Activated T-cell treated with anti-CD3 and anti-CD28 coated beads, Interleukin-2, amount 50 U/mL, for 48 hours (primary cell): ENCODE measurements at regions not wholly inside any gene's neighbourhood (a gene's known extent, or its start where the extent isn't known, plus 50 kb on each side); places are given as distances from the start of the nearest gene placed in this dataset.

Experiments
- DNase-seq, 2 experiments: peaks; one replicate each; pipeline ENCODE4 v3.0.0-alpha.2; 2020

DNA sequence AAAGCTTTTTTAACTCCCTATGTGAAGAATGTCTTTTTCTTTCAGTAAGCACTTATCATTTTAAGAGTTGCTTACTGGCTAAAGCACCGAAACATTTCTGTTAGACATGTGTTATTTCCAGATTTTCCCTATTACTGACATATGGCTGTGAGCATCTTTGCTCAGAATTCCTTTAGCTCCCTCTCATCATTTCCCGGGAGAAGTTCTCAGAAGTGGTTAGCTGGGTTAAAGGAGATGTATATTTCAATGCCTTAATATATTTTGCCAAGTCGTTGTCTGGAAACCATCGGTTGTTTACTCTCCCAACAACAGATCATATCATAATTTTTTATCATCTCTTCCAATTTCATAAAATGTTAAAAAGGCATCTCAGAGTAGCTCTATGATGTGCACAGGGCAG is 396.5 kb downstream of the OCA2 start:
- no peak for DNase-seq

DNA sequence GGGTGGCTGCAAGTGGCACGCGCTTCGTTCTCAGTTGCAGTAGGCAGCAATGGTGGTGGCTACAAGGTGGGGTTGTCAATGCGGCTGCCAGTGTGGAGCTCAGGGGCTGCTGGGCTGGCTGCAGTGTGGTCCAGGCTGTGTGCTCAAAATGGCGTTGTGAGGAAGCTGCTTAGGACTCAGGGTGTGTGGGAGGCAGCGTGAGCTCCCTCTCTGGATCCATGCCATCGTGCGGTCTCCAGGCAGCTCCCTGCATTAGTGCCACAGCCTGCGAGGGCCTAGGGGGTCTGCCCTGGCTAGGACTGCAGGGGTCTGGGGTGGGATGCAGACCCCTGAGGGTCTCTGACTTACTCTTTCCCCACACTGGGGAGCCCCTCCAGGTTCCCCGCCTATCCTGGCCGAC is 397.2 kb downstream of the OCA2 start:
- no peak for DNase-seq

DNA sequence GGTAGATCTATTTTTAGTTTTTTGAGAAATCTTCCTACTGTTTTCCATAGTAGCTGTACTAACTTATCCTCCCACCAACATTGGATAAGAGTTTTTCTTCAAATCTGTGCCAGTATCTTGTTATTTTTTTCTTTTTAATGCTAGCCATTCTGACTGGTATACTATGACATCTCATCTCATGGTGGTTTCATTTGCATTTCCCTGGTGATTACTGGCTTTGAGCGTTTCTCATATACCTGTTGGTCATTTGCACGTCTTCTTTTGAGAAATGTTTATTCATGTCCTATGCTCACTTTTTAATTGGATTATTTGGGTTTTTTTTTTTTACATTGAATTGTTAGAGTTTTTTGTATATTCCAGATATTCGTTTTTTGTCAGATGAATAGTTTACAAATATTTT is 398.1 kb downstream of the OCA2 start:
- DNase-seq = no peak

DNA sequence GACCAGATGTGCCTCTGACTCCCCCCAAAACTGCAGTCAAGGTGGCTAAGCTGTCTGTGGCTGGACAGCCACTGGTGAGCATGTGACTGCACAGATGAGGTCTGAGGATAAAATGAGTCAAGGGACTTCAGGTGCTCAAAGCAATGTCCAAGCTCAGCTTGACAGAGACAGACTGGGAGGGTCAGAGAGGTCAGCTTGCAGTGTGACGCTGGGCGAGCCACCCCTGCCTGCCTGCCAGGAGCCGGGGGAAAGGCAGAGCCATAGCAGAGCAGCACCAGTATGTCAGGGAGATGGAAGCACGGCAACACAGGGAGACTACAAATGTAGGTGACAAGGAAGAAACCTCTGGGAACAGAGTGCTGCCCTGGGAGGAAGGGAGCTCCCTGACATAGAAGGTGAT is 399.4 kb downstream of the OCA2 start:
- no peak for DNase-seq

DNA sequence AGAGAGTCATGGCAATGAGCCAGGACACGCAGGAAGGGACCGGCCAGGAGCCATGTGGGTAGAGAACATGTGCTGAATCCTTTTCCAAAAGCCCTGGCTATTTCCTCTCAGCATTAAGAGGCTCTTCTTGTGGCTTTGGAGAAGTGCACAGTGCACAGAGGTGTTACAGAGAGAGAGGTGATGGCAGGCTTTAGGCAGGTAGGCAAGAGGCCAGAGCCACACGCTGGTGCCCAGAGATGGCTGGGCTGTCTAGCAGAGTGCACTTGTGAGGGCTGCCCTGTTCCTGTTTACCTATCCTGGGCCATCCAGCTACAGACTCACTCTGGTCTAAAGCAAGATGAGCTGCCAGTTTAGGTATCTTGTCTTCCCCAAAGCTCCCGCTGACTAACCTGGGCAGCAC is 402.6 kb downstream of the OCA2 start:
- no peak for DNase-seq

DNA sequence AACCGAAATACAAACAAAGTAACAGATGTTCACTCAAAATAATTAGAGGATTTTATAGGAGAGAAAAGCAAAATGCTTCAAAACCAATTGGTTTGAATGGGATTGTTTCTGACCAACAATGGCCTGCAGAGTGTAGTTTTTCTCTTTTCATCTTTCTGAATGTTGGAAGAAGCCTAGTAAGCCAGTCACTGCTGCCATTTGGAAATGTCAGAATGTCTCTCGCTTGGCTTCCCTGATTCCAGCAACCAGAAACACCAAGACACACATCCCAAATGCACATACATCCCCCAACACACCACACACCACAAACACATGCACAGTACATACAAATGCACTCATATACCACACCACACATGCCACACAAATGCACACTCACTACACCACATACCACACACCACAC is 403.4 kb downstream of the OCA2 start:
- DNase-seq = no peak

DNA sequence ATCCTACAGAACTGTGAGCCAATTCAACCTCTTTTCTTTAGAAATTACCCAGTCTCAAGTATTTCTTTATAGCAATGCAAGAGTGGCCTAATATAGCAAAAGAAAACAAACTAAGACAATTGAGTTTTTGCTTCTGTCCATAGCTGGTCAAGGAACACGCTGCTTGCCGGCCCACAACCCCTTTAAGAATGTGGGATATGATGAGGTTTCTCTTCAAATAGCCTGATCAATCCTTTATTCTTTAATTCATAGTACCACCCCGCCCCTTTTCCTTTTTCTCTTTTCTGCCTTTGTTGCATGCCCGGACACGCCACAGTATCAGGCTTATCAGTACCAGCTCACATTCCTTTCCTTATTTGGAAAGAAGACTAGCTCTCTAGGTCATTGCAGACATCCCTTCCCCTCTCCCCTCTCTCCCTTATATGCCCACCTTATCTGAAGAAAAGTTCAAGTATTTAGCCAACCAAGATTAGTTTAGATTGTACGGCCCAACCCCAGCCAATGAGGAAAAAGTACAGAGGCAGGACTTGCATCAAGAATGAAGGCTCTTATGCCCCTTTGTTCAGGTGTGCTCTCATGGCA is 404.5 kb downstream of the OCA2 start:
- DNase-seq = no peak

DNA sequence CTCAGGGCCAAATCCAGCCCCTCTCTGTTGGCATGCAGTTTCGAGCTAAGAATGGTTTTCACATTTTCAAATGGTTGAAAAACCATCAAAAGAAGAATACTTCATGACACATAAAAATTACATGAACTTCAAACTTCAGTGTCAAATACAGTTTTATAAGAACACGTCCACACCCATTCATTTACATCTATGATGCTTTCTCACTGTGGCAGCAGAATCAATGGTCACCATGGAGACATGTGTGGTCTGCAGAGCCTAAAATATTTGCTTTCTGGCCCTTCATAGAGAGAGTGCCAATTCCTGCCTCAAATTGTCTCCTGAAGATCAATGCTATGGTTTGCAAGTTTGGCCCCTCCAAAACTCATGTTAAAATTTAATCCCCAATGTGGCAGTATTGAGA is 405.8 kb downstream of the OCA2 start:
- DNase-seq = no peak

DNA sequence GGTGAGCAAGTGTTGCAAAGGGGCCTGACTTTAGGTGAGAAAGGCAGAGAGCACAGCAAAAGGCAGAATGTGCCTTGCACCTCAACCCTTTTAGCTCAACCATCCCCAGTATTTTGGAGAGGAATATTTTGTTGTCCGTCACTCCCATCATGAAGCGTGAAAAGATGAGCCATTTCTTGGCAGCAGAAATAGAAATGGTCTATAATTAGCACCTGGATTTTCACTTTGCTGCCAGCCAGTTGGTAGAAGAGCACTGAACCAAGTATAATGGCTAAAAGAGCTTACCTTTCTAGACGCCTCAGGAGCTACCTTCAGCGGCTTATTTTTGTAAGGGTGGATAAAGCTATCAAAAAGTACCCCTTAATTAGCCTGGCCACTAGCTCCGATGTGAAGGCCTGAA is 406.7 kb downstream of the OCA2 start:
- no peak for DNase-seq

DNA sequence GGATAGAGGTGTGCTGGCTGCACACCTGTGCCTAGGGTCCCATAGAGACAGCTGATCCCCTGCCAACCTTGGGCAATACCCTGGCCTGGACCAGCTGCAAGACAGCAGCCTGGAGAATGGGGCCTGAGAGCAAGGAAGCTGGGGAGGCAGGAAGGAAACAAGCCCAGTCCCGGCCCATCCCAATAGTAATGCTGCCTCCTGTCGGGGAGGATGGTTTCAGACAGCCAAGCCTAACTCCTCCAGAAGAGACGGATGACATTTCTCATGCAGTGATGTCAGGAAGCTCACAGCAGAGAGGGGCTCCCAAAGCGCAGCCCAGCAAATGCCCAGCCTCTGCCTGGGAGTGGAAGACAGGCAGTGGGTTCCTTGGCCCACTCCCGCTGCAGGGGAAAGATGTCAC is 408.8 kb downstream of the OCA2 start:
- DNase-seq = no peak

DNA sequence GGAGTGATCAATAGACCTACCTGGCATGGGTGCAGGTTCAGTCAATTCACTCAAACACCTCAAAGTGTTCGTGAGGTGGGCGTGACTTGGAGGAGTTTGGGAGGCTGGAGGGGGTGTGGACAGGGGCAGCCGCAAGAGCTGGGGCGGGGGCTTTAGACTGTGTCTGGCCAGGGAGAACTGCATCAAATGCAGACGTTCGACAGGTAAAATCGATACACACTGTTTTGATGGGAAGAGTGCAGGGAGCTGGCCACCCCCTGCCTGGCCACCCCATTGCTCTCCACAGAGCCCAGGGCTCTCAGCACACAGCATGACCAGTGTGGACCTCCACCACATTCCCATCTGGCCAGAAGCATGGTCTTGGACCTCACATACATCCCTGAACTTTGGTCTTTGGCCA is 412.1 kb downstream of the OCA2 start:
- DNase-seq = no peak

DNA sequence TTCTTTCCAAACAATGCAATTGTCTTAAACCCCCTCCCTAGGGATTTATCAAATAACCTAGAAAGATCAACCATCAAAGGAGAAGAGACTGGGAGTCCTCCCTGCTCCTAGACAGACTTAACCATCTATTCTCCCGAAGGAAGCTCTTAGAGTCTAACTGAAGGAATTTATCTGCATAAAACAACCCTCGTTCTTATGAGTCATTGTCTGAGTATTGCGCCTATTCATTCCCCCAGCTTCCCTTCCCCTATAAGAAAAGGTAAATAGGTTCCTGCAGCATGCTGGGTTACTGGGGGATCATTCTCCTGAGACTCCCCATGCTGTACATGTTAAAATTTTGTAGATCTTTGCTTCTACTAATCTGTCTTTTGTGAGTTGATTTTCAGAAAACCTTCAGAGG is 412.7 kb downstream of the OCA2 start:
- DNase-seq = no peak

DNA sequence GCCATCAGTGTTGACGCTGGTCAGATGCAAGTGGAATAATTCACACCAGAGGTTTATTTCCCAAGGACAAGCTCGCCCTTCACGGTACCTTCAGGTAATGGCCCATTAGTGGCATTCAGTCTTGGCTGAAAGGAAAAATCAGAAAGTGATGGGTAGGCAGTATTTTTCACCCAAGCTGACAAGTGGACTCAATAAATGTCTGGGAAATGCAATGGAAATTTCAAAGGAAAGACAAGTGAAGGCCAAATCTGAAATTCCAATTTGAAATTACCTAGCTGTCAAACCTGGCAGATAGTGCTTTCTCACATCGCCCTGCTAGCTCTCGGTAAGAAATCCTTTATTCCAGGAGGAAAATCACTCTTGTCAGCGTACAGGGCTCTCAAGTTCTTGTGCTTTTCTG is 413.5 kb downstream of the OCA2 start:
- no peak for DNase-seq

DNA sequence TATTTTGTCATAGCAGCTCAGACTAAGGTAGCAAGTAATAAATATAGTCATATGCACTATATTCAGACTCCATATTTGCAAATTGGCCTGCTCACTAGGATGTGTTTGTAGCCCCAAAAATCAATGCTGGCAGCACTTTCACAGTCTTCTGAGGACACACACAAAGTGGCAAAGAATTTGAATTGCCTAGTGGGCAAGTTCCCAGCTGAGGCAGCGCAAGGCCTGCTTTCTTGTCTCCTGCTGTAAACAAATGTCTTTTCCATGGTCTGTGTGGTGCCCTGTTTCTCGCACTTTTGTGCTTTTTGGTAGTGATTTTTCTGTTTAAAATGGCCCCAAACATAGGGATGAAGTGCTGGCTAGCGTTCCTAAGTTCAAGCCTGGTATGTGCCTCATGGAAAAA is 416.0 kb downstream of the OCA2 start:
- DNase-seq = no peak

DNA sequence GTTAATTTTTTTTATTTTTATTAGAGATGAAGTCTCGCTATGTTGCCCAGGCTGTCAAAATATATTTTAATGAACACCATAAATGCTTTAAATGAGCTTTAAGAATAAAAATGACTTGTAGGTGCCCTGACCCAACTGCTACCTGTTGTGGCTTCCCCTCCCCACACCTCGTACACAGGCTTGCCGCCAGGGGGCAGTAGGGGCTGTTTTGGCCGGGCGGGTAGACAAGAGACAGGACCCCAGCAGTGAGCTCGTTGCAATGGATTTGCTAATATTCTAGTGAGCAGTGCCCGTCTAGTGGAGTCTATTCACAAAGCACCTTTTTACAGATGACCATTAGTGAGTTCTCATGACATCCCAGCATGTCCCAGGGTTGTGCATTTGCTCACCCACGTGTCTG is 418.1 kb downstream of the OCA2 start:
- peak; percentile 43 to 48 for DNase-seq

DNA sequence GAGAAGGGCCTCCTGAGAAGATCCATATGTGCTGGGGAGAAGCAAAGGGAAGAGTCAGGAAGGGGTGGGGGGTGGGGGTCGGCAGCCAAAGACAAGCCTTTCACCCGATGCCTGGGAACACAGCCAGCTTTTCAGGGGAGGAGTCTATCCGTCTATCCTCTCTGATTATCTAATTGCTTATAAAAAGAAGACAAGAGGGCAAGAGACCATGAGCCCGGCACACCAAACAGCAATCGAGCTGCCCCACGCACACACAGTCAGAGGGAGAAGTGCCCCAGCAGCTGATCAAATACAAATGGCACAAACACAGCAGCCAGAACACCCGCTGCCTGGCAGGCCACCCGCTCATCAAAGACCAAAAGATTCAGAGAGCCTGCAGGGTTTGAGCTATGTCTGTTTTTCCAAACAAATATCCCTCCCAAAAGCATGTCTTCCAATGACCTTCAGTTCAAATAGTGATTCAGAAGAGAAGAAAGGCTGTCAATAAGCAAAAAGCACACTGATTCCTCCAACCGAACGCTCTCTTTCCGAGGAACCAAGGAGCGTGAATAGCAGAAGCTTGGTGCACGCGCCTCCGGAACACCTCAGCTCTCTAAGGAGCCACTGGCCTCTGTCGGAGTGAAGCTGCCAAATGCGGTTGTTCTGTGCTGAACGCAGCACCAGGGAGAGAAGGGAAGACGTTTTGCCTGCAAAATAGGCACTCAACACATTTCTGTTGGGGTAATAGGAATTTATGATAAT is 419.2 kb downstream of the OCA2 start:
- no peak for DNase-seq

DNA sequence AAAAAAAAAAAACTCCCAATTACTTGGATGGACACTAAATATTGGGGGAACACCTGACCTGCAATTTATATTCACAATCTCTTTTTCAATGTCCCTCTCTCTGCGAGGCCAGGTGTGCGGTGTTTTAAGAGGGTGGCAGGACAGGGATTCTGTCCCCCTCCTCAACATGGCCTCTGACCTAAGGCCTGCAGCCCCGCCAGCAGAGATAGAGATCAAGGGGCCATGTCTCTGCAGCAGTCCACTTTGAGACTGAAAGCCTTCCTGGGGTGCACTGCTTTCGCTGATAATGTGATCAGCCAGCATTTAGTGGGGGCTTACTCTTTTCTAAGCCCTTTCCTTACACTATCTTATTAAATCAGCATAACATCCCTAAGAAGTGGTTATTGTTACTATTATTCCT is 419.9 kb downstream of the OCA2 start:
- DNase-seq = no peak

DNA sequence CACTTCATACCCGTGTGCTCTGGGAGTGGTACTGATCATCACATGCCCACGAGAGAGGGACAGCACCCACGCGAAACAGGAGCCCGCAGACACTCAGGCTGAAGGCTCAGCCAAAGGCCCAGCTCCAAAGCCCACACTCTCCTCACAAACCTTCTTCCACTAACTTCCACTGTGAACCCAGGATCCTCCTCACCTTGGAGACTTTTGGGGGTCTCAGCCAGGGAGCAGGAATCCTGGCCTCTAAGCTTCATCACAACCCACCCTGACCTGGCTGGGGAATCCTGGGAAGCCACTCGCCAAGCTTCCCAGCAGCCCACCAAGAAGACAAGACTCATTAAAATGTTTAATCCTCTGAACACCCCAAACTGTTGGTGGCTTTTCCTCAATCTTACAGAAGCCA is 421.2 kb downstream of the OCA2 start:
- DNase-seq = no peak

DNA sequence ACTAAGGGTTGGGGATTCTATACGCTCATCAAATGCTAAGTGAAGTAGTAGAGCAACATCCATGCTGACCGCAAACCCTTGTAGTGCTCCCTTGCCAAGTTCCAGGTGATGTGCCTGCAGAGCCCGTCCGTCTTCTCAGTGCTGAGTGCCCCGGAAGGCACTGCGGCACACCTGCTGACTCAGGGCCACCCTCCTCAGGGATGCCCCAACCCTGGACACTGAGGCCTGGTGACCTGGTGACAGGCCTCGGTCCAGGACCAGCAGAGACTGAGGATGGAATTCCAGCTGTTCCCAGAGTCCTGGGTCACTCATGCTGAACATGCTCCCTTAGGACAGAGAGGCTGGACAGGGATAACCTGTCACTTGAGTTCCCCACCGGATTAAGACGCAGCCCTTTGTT is 422.5 kb downstream of the OCA2 start:
- DNase-seq = no peak

DNA sequence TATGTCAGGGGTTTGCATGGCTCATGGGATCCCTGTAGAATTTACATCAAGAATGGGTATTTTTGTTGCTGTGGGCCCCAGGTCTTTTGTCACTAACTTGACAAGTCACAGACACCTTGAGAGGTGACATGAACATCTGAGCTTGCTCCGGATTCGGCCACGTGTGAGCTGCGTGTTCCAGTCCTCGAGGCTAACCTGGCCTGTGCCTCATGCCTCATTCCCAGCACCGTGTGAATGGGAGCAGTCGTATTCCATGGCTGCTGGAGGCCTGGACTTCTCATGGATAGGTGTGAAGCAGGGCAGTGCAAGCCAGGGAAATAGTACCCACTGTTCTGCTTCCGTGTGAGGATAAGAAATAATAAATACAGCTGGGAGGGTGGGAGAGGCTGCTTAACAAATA is 423.5 kb downstream of the OCA2 start:
- no peak for DNase-seq

DNA sequence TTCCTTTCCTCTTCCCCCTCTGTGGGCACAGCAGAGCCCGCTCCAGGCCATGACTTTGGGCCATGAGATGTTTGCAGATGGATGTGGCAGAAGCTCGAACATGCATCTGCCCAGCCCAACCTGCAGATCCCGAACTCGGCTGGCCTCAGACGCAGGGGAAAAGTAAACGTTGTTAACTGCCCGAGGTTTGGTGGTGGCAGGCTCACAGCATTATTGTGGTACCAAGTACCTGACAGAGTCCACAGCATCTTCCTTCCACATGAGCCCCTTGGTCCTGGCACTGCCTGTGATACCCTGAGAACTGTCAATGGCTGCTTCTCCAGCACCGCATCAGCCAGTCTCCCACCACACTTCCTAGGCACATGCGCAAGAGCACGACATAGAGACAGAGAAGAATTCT is 424.3 kb downstream of the OCA2 start:
- no peak for DNase-seq

DNA sequence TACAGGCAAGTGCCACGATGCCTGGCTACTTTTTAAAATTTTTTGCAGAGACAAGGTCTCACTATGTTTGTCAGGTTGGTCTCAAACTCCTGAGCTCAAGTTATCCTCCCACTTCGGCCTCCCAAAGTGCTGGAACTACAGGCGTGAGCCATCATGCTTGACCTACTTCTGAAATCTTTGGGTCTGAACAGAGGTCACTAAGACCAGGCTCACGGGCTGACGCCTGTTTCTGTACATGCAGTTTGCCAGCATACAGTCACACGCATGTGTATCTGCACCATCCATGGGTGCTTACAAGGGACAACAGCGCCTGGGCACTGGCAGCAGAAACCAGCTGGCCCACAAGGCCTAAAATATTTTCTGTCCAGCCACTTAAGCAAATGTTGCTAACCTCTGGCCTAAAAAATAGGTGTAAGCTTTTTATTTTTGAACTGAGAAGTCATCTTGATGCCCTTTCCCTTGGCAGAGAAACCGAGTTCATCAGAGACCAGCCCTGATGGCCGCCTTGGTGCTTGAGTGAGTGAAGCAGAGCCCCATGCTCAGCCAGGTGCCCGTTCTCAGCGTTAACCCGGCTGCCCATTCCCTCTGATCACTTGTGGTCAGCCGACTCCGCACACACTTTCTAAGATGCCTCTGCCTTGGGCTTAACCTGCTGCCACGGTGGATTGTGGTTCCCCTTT is 425.2 kb downstream of the OCA2 start:
- no peak for DNase-seq

DNA sequence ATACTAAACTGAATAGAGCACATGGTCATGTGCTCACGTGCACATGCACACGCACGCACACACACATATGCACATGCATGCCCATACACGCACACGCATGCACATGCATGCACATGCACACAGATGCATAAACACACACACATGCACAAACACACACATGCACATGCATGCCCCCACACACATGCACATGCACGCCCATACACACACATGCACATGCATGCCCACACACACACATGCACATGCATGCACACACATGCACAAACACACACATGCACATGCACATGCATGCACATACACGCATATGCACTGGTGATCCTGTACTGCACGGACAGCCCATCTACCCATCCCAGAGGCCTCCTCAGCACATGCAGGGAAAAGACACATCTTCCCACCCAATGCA is 426.6 kb downstream of the OCA2 start:
- DNase-seq = no peak

DNA sequence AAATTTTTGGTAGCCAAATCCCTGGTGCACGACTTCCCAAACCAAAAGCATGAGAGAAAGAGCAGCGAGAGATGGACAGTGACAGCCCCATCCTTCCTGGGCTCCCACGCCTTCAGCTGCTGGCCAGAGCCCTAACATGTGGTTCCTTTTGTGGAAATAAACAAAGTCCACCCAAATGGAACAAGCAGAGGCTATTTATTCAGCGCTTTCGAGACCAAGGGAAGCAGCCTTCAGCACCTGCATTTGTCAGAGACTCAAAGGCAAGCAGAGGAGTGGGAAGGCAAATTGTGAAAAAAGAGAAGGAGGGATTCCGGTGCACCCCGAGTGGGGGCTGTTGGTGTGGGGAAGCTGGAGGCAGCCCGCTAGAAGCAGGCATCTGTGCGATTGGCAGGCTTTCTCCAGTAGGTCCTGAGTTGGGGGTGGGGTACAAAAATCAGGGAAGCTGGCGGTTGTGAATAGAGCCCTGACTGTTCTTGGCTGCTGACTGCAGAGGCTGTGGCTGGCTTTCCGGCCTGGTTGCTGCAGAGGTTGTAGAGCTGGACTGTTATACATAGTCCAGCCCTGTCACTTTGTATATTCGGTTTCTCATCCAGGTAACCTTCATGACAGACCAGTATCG is 427.2 kb downstream of the OCA2 start:
- DNase-seq = no peak
